NCI-H748 treated with DMSO at 0.1 percent for 48 hours (cell line): ENCODE measurements at regions not wholly inside any gene's neighbourhood (a gene's known extent, or its start where the extent isn't known, plus 50 kb on each side); places are given as distances from the start of the nearest gene placed in this dataset.

ENCODE experiments used
- DNase-seq: peaks from one replicate; lab custom pipeline; 2025; lab: John Stamatoyannopoulos, UW

DNA sequence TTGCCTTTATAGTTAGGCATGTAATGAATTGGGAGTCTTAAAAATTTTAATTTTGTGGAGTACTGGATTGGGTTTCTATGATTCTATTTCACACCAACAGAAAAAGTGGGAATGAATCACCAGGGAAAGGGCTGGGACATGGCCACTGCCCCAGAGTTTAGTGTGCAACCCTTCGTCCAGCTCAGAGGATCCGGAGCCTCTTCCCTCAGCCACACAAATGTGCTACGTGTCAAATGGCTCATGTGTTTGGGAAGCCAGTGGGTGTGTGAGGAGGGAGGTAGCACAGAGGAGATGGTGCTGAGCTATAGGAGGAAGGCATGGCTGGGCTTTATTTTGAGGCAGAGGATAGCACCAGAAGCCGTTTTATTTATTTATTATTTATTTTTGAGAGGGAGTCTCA, 247.3 kb downstream of the SIPA1L2 start:
- DNase-seq: no peak

DNA sequence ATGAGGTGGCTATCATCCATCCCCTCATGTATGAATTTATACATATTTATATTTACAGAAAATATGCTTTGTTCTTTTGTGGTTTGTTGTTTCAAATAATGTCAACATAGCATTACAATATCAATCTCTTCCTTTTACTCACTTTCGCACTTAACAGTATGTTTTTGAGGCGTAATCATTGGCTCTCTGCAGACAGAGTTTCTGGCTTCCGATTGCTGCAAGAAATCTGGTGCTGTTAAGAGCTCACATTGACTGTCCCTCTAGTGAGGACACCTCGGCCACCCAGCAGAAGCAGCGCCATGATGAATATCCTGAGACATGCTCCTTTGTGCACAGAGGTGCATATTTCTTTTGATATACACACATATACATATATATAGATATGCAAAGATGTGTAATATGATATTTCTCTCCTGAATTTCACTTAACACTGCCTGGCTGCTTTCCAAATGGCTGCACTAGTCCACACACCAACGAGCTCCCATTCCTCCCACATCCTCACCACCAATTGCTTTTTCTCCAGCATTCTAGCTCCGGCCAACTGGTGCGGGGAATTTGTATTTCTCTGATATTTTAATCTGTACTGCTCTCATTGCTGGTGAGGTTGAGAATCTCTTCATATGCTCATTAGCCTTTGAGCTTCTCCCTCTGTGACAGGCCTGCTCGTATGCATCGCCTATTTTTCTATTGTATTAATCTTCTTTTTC, 248.4 kb downstream of the SIPA1L2 start:
- no peak for DNase-seq

GRCh38 chr1:232380596-232380995, 249.3 kb downstream of the SIPA1L2 start:
- no peak for DNase-seq

DNA sequence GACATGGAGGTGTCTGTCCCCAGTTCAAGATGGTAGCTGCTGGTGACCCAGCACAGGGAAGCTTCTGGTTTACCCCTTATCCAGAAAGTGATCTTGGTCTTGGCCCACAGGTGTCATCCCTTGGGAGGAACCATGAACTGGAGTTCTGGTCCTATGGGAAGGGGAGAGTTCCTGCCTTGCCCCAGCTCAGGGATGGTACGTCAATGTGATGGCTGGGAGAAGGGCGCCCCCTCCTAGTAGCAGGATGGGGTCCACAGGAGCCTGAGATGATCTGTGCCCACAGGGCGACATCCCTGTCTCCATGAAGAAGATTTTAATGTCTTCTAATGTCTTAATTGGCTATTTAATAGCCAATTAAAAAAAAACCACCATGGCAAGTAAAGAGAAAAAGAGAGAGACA, 249.8 kb downstream of the SIPA1L2 start:
- no peak for DNase-seq

- no peak for DNase-seq
Observed at GRCh38 chr1:232379063-232379434, 250.9 kb downstream of the SIPA1L2 start.

DNA sequence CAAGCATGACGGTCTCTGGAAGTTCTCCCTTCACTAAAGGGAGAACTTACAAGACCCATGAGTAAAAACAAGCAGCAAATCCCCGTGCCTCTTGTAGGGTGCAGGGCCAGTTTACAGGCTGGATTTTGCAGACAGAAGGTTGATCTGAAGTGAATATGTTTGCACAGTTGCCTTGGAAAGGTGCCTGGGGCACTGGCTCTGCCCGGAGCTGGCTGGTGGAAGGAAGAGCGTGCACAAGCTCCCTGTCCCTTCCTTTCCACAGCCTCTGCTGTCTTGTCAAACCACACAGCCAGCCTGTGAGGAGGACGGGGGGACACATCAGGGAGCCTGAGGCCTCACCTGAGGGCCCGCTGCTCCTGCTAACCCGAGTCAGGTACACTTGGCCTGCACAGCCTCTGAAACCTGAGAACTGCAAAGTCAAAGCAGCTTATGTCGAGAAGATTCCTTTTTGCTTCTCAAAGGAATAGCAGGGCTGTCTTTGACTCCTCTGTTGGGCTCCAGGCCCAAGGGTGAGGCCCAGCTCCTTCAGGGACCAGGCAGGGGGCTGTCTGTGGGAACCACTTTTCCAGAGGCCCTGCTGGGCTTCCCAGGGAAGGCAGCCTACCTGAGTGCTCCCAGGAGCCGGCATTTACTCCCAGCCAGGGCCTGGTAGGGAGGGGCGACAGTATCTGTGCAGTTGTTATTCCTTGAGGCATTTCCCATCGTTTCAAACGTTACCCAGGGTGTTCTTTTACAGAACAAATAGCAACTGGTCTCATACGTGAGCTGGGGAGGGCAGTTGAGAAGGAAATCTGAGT, 251.5 kb downstream of the SIPA1L2 start:
- no peak for DNase-seq

DNA sequence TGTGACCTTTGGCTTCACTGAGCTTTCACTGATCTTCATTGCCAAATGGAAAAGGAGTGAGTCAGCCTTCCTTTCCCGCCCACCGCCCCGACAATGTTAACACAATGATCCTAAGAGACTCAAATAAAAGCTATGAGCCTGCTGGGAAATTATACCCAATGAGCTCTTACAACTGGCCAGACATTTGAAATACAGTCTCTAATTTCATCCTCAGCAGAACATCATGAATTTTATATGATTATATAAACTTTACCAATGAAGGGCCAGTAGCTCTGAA, 252.5 kb downstream of the SIPA1L2 start:
- DNase-seq: no peak

- no peak for DNase-seq
Observed at GRCh38 chr1:232376632-232377493, 253.1 kb downstream of the SIPA1L2 start.

- no peak for DNase-seq
Observed at GRCh38 chr1:232372841-232373440, 257.0 kb downstream of the SIPA1L2 start.

DNA sequence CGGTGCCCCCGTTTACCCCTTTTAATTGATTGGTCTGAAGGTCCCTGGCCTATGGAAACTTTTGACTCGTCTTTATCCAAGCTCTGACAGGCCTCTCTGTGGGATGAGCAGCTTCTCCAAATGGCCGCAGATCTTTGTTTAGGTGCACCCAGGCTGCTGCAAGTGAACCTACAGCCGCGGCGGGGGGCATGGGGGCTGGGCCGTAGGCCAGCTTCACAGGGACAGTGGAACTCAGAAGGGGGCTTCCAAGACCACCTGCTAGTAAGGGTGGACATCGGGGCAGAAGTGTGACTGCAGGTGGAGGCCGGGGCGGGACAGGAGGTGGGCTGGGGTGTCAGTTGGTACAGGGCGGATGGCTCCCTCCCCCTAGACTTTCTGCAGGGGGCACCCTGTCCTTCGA, 257.5 kb downstream of the SIPA1L2 start:
- no peak for DNase-seq

DNA sequence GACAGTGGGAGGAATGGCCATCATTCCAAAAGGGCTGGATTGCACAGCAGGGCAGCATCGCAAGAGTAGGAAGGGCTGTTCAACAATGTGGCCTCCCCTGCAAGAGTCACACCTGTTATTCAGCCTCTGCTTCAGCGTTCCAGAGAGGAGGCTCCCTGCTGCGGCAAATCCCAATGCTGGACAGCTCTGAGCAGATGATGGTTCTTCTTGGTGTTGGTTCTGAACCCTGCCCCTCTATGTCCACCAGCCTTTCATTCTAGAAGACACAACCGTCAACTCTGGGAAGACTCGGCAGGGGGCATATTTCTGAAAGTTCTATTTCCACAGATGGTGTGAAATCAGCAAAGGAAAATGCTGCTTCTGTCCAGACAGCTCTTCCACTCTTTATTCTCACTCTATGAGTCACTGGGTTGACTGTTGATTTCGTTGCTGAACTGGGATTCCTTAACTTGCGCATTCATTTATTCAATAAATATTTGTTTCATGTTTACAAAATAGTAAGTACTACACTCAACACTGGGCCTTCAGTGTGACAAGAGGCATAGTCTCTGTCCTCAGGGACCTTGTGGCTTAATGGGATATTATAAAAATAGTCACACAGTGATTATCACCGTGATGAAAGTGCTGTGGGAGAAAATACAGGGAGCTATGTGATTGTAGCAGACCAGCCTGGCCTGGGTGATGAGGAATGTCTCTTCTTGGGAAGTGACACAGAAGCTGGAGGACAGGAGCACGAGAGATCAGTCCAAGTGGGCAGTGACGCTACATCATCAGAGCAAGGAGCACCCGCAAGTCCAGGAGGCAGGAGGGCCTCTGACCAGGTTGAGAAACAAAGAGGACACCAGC, 260.3 kb downstream of the SIPA1L2 start:
- no peak for DNase-seq

DNA sequence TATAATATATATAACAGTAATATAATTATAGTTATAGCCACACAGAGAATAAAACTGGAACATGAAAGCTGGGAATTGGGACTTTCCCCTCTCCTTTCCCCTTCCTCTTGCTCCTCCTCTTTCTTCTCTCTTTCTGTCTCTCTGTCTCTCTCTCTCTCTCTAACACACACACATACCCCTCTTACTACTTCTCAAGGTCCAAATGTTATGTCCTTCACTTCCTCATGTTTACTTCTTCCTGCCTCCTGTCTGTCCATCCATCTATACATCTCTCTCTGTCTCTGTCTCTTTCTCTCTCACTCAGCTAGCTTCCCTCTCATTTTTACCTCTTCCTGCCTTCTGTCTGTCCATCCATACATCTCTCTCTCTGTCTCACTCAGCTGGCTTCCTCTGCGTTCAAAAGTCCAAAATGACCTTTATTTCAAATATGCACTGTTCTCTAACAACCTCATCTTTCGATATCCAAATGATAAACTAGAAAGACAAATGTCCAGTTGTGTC, 261.1 kb downstream of the SIPA1L2 start:
- DNase-seq: no peak

GRCh38 chr1:232367293-232367692, 262.6 kb downstream of the SIPA1L2 start:
- DNase-seq: no peak

DNA sequence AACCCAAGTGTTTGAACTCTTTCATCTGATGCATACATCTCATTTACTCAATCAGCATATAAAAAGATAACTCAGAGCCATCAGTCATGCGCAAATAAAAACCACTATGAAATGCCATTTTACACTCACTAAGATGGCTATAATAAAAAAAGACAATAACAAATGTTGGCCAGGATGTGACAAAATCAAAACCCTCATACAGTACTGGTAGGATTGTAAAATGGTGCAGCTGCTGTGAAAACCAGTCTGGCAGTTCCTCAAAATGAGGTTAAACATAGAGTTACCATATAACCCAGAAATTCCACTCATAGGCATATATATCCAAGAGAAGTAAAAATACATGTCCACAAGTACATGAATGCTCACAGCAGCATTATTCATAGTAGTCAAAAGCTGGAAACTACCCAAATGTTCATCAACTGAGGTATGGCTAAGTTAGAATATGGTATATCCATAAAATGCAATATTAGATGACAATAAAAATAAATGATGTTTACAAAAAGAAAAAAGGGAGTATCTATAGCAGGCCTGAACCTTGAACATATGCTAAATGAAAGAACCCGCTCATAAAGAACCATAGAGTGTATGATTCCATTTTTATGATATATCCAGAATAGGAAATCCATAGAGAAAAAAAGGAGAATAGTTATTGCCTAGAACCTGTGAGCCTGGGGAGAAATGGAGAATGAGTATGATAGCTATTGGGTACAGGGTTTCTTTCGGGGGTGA, 265.1 kb downstream of the SIPA1L2 start:
- no peak for DNase-seq

GRCh38 chr1:232363008-232363407, 266.9 kb downstream of the SIPA1L2 start:
- no peak for DNase-seq

- DNase-seq: no peak
Observed at GRCh38 chr1:232357416-232357815, 272.5 kb downstream of the SIPA1L2 start.

- DNase-seq: no peak
Observed at GRCh38 chr1:232355162-232356006, 274.5 kb downstream of the SIPA1L2 start.

- no peak for DNase-seq
Observed at GRCh38 chr1:232353001-232353400, 276.9 kb downstream of the SIPA1L2 start.

- no peak for DNase-seq
Observed at GRCh38 chr1:232352366-232352765, 277.6 kb downstream of the SIPA1L2 start.

- no peak for DNase-seq
Observed at GRCh38 chr1:232351335-232351734, 278.6 kb downstream of the SIPA1L2 start.
